ENCODE measurements at regions not wholly inside any gene's neighbourhood (a gene's known extent, or its start where the extent isn't known, plus 50 kb on each side); places are given as distances from the start of the nearest gene placed in this dataset.

DNA sequence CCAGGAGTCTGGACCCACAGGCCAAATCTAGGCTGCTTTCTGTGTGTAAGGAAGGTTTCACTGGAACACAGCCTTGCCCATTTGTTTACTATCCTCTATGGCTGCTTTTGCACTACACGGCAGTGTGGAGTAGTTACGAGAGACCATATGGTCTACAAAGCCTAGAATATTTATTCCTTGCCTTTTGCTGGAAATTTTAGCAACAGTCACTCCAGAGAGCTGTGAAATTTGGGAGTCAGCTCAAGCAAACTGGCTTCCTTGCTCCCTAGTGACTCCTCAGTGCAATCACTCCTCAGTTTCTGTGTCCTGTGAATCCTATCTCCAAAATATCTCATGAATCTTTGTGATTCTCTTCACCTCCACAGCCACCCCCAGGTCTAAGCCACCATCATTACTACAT, 99.0 kb upstream of the CPEB2 start:
- Mint-ChIP-seq H3K4me3 (ENCODE audit: unreplicated experiment) (no peak overlapping the region), H3K4me1 (ENCODE audit: unreplicated experiment) (no peaks in the 10 kb centered on the region)

GRCh38 chr4:14906805-14907204, 95.5 kb upstream of the CPEB2 start:
- H3K27me3 Mint-ChIP-seq (ENCODE audit: unreplicated experiment), result peaks cover 53% of the 10 kb centered on the region
- H3K36me3 Mint-ChIP-seq (ENCODE audit: unreplicated experiment), result no peaks in the 10 kb centered on the region
- no peak for TF ChIP-seq CTCF (IDR thresholded peaks at IDR 0.05)
- no peak overlapping the region for H3K4me3 Mint-ChIP-seq (ENCODE audit: unreplicated experiment)
- no peak overlapping the region for H3K27ac Mint-ChIP-seq (ENCODE audit: unreplicated experiment)
- no peak for DNase-seq (ENCODE audit: extremely low spot score, unreplicated experiment)
- H3K4me1 Mint-ChIP-seq (ENCODE audit: unreplicated experiment), result no peaks in the 10 kb centered on the region
- no peaks in the 10 kb centered on the region for H3K9me3 Mint-ChIP-seq (ENCODE audit: unreplicated experiment)

More for the DNA sequence above, 99.0 kb upstream of the CPEB2 start:
- H3K9me3 Mint-ChIP-seq (ENCODE audit: unreplicated experiment), result no peaks in the 10 kb centered on the region
- H3K27ac Mint-ChIP-seq (ENCODE audit: unreplicated experiment), result no peak overlapping the region
- no peak for TF ChIP-seq CTCF (IDR thresholded peaks at IDR 0.05)
- no peaks in the 10 kb centered on the region for H3K36me3 Mint-ChIP-seq (ENCODE audit: unreplicated experiment)
- no peak for DNase-seq (ENCODE audit: extremely low spot score, unreplicated experiment)
- peaks cover 45% of the 10 kb centered on the region for H3K27me3 Mint-ChIP-seq (ENCODE audit: unreplicated experiment)

DNA sequence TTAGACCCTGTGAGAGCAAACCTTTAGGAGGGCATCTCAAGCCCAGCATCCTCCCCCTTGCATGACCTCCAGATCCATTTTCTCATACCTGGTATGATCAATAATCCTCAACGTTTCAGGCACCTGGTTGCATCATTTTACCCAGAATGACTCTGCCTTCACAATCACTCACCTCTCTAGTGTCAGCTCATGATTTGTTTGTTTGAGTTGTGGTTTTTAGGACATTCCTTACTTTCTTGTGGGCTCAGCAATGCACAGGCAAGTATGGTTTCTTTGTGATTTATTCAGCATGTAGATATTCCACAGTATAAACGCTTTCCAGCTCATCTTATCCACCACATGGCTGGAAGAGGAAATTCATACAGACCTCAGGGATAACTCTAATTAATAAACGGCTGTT, 93.6 kb upstream of the CPEB2 start:
- TF ChIP-seq CTCF (IDR thresholded peaks at IDR 0.05), result no peak
- H3K9me3 Mint-ChIP-seq (ENCODE audit: unreplicated experiment), result no peaks in the 10 kb centered on the region
- H3K4me1 Mint-ChIP-seq (ENCODE audit: unreplicated experiment), result no peaks in the 10 kb centered on the region
- H3K4me3 Mint-ChIP-seq (ENCODE audit: unreplicated experiment), result no peak overlapping the region
- H3K27ac Mint-ChIP-seq (ENCODE audit: unreplicated experiment), result no peak overlapping the region
- DNase-seq (ENCODE audit: extremely low spot score, unreplicated experiment), result no peak
- H3K36me3 Mint-ChIP-seq (ENCODE audit: unreplicated experiment), result no peaks in the 10 kb centered on the region
- peaks cover 37% of the 10 kb centered on the region for H3K27me3 Mint-ChIP-seq (ENCODE audit: unreplicated experiment)

DNA sequence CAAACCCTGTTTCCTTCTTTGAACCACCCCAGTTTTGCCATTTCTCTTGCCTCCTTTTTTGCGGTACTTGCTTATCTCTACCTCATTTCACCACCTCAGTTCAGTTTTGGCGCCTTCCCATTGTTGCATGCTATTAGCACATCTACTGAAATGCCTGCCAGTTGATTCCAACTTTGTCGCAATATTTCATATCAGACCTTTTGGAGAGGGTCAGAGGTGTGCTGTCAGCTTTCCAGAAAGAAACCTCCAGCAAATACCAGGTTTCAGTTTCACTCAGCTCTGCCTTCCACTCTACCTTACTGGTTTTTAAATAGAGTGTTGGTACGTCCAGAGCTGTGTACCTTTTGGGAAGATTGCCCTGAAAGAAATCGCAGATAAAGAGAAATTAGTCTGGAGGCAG, 91.9 kb upstream of the CPEB2 start:
- H3K27me3 Mint-ChIP-seq (ENCODE audit: unreplicated experiment), result peaks cover 33% of the 10 kb centered on the region
- H3K27ac Mint-ChIP-seq (ENCODE audit: unreplicated experiment), result no peak overlapping the region
- TF ChIP-seq CTCF (IDR thresholded peaks at IDR 0.05), result no peak
- no peaks in the 10 kb centered on the region for H3K4me1 Mint-ChIP-seq (ENCODE audit: unreplicated experiment)
- no peak overlapping the region for H3K4me3 Mint-ChIP-seq (ENCODE audit: unreplicated experiment)
- DNase-seq (ENCODE audit: extremely low spot score, unreplicated experiment), result no peak
- H3K9me3 Mint-ChIP-seq (ENCODE audit: unreplicated experiment), result no peaks in the 10 kb centered on the region
- no peaks in the 10 kb centered on the region for H3K36me3 Mint-ChIP-seq (ENCODE audit: unreplicated experiment)

GRCh38 chr4:14912426-14912825, 89.9 kb upstream of the CPEB2 start:
- Mint-ChIP-seq H3K27ac (ENCODE audit: unreplicated experiment) (no peak overlapping the region), H3K4me1 (ENCODE audit: unreplicated experiment) (peaks cover 7% of the 10 kb centered on the region), H3K27me3 (ENCODE audit: unreplicated experiment) (peaks cover 35% of the 10 kb centered on the region), H3K36me3 (ENCODE audit: unreplicated experiment) (no peaks in the 10 kb centered on the region), H3K4me3 (ENCODE audit: unreplicated experiment) (no peak overlapping the region), H3K9me3 (ENCODE audit: unreplicated experiment) (no peaks in the 10 kb centered on the region)
- no peak for TF ChIP-seq CTCF (IDR thresholded peaks at IDR 0.05)
- DNase-seq (ENCODE audit: extremely low spot score, unreplicated experiment), result no peak
